Spleen (tissue), 7 donors: ENCODE measurements at regions not wholly inside any gene's neighbourhood (a gene's known extent, or its start where the extent isn't known, plus 50 kb on each side); places are given as distances from the start of the nearest gene placed in this dataset.

ENCODE experiments used
- POLR2AphosphoS5 ChIP-seq, 3 donors: sonication (generic); formaldehyde crosslinking; IDR thresholded peaks; one replicate each; pipeline ENCODE4 v1.5.1; 2017; ENCODE audit warnings: antibody characterized with exemption in 3 of 3
- TF ChIP-seq, protein P1 (sequence below), 11 experiments: fragments of 200-600 bp in 7 of 11; fragments of 450-650 bp in 4 of 11; sonication (generic) in 4 of 11; IDR thresholded peaks in 8 of 11; conservative IDR thresholded peaks in 3 of 11; 1 replicate in 7 of 11; 2 replicates in 4 of 11; pipeline versions ENCODE4 v1.4.0 to v1.8.0; 2016 to 2021; ENCODE audit warnings: antibody characterized with exemption in 11 of 11, inconsistent platforms in 4 of 11, mild to moderate bottlenecking in 1 of 11
- donor health status: DM: no; HTN: no; CAD: no; lungs with moderate emphysema.
- donor health status: DM: no; HTN: no; CAD: no.
- donor health status: DM: no; HTN: no; CAD: no.

DNA sequence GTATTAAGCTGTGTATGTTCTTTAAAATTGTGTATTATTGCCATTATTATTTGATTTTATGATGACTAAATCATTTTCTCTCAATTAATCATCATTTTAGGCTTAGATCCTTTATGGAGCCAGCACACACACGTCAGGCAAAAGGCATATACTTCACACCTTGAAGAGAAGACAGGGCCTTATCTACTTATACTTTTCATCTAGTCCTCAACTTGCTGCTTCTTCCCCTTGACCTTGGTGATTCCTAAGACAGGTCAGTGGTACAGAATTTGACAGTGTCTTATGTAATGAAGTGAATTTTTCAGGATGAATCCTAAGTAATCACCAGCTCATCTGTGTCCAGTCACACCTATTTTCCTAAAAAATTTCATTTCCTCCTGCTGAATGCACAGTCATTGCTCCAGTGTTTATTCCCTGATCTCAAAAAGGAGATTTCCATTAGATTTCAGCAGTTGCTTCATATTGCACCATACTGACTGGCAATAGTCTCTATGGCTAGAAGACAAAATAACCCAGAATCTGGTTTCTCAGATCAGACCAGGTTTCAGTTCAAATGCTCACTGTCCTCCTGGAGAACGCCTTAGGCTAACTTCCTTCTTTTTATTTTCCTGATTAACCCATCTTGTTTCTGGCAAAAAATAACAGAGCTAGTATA lies 235.7 kb downstream of the PTH2R start:
- no peak for TF ChIP-seq POLR2AphosphoS5 (IDR thresholded peaks at IDR 0.05)
- TF ChIP-seq, protein P1, sequence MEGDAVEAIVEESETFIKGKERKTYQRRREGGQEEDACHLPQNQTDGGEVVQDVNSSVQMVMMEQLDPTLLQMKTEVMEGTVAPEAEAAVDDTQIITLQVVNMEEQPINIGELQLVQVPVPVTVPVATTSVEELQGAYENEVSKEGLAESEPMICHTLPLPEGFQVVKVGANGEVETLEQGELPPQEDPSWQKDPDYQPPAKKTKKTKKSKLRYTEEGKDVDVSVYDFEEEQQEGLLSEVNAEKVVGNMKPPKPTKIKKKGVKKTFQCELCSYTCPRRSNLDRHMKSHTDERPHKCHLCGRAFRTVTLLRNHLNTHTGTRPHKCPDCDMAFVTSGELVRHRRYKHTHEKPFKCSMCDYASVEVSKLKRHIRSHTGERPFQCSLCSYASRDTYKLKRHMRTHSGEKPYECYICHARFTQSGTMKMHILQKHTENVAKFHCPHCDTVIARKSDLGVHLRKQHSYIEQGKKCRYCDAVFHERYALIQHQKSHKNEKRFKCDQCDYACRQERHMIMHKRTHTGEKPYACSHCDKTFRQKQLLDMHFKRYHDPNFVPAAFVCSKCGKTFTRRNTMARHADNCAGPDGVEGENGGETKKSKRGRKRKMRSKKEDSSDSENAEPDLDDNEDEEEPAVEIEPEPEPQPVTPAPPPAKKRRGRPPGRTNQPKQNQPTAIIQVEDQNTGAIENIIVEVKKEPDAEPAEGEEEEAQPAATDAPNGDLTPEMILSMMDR (IDR thresholded peaks at IDR 0.05 in 8 of 11, conservative IDR thresholded peaks at IDR 0.05 in 3 of 11), result no peak
